Calu3 (cell line): ENCODE measurements at regions not wholly inside any gene's neighbourhood (a gene's known extent, or its start where the extent isn't known, plus 50 kb on each side); places are given as distances from the start of the nearest gene placed in this dataset.
"Not testable (repeated sequence)": the region's sequence is repeated elsewhere in the genome, so short reads cannot be mapped to it uniquely, and the experiment has no call there.

Experiments used
- BruUV-seq: library from RNA; stranded (reverse); fragments of 400-500 nt; replicated peaks from 2 replicates; lab custom pipeline; 2021; lab: Mats Ljungman, UMichigan
- CTCF ChIA-PET: fragments of 300-600 bp; sonication (Branson Sonifier 250); formaldehyde crosslinking; loops from one replicate; lab custom pipeline; 2022; ENCODE audit warnings: antibody characterized with exemption; lab: Charles Lee
- DNase-seq: peaks from one replicate; pipeline ENCODE4 v3.0.0; 2022
- H3K27ac Mint-ChIP-seq: one replicate; pipeline ENCODE4 v1.8.0; 2022; ENCODE audit warnings: mixed read lengths; ENCODE audit not compliant: unreplicated experiment
- H3K27me3 Mint-ChIP-seq: one replicate; pipeline ENCODE4 v1.8.0; 2022; ENCODE audit warnings: mixed read lengths; ENCODE audit not compliant: unreplicated experiment
- H3K36me3 Mint-ChIP-seq: one replicate; pipeline ENCODE4 v1.8.0; 2022; ENCODE audit warnings: mild to moderate bottlenecking, moderate library complexity, mixed read lengths; ENCODE audit not compliant: insufficient read depth, unreplicated experiment
- H3K4me1 Mint-ChIP-seq: one replicate; pipeline ENCODE4 v1.8.0; 2022; ENCODE audit warnings: mild to moderate bottlenecking, low read depth, mixed read lengths; ENCODE audit not compliant: unreplicated experiment
- H3K4me3 Mint-ChIP-seq: one replicate; pipeline ENCODE4 v1.8.0; 2022; ENCODE audit warnings: mild to moderate bottlenecking, low read depth, moderate library complexity, mixed read lengths; ENCODE audit not compliant: unreplicated experiment
- H3K9me3 Mint-ChIP-seq: one replicate; pipeline ENCODE4 v1.8.0; 2022; ENCODE audit warnings: low read depth, mixed read lengths; ENCODE audit not compliant: unreplicated experiment
- intact Hi-C: fragments of 100-400 bp; cut with micrococcal nuclease; formaldehyde crosslinking; loops from one replicate; pipeline ENCODE4 v1.10.0; 2022; ENCODE audit not compliant: unreplicated experiment
- TF ChIP-seq, protein P1 (sequence below): fragments of 200-600 bp; IDR thresholded peaks from one replicate; pipeline ENCODE4 v1.8.0; 2022; ENCODE audit warnings: antibody characterized with exemption; ENCODE audit not compliant: unreplicated experiment

DNA sequence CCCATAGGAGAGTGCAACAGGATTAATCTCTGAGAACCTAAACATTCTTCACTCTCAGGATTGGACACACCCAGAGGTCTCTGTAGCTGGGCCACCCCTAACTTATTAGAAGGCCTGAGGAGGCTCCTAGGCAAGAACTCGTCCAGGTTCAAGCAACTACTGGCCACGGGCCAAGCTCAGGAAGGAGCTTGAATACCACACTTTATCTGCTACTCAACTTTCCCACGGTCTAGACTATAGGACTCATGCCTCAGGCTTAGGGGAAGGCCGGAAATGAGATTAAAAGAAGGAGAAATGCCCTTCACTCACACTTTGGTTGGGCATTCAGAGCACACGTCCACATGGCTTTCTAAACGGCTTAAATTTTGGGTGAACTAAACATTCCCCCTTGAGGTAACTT lies 142.8 kb upstream of the PHYHIPL start:
- BruUV-seq = no TSS peak
- H3K36me3 Mint-ChIP-seq = no peaks in the 10 kb centered on the region
- intact Hi-C loops = no loop called here
- TF ChIP-seq, protein P1, sequence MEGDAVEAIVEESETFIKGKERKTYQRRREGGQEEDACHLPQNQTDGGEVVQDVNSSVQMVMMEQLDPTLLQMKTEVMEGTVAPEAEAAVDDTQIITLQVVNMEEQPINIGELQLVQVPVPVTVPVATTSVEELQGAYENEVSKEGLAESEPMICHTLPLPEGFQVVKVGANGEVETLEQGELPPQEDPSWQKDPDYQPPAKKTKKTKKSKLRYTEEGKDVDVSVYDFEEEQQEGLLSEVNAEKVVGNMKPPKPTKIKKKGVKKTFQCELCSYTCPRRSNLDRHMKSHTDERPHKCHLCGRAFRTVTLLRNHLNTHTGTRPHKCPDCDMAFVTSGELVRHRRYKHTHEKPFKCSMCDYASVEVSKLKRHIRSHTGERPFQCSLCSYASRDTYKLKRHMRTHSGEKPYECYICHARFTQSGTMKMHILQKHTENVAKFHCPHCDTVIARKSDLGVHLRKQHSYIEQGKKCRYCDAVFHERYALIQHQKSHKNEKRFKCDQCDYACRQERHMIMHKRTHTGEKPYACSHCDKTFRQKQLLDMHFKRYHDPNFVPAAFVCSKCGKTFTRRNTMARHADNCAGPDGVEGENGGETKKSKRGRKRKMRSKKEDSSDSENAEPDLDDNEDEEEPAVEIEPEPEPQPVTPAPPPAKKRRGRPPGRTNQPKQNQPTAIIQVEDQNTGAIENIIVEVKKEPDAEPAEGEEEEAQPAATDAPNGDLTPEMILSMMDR = no peak
- CTCF ChIA-PET = no interaction called here
- DNase-seq = no peak
- H3K4me3 Mint-ChIP-seq = no peak overlapping the region
- no peak overlapping the region for H3K27ac Mint-ChIP-seq
- no peaks in the 10 kb centered on the region for H3K27me3 Mint-ChIP-seq
- H3K9me3 Mint-ChIP-seq = no peaks in the 10 kb centered on the region
- peaks cover 11% of the 10 kb centered on the region for H3K4me1 Mint-ChIP-seq

DNA sequence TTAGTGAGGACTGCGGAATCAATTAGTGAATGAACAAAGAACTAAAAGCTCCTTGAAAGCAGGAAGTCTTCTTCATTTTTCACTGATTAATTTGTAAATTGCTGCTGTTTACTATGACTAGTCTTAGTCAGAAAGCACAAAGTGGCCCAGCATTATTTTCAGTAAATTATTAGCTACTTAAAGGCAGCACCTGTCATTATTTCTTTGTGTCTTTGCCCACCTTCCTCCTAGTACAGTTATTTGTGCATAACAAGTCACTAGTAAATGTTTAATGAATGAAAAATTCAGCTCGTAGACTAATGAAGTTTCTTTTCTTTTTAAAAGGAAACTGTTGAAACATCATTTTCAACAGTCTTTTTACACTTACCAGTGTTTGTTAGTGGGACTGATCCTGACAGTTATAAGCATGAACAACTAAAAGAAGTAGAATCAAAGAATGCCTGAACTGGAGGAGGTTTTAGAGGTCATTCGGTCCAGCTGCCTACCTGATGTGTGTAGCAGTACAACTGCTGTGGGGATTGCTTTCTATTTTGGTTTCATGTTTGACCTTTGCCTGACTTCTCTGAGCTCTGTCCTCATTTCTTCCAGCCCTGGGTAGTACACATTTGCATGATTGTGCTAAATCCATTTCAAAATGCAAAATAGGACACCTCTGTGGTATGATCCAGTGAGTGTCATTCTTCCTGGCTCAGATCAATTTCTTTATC lies 140.0 kb upstream of the PHYHIPL start:
- peaks cover 11% of the 10 kb centered on the region for H3K4me1 Mint-ChIP-seq
- BruUV-seq = no TSS peak
- H3K27ac Mint-ChIP-seq = no peak overlapping the region
- H3K4me3 Mint-ChIP-seq = no peak overlapping the region
- intact Hi-C loops = no loop called here
- TF ChIP-seq, protein P1 = no peak
- no peaks in the 10 kb centered on the region for H3K36me3 Mint-ChIP-seq
- peaks cover under 1% of the 10 kb centered on the region for H3K9me3 Mint-ChIP-seq
- CTCF ChIA-PET = interaction anchor here (1.1 kb wide), 1 partner anchor 356 kb away, joined by 3 read pairs; no protein-coding TSS in a partner anchor
- DNase-seq = no peak
- peaks cover 18% of the 10 kb centered on the region for H3K27me3 Mint-ChIP-seq

DNA sequence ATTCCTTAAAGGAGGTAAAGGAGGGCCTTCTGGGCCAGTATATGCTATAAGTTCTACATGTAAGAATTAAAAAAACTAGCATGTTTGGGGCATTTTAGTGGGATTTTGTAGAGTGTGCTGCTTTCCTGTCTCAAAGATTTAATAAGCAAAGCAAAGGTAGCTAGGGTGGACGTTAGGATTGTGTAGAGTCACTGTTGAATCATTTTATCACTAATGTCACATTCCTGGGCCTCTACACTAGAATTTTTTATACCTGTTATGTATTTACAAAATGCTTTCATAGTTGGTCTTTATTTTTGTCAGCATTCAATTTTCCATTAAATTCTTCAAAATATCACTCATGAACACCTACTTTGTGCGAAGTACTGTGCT lies 139.4 kb upstream of the PHYHIPL start:
- Mint-ChIP-seq H3K4me1 (peaks cover 11% of the 10 kb centered on the region), H3K36me3 (no peaks in the 10 kb centered on the region), H3K9me3 (peaks cover 3% of the 10 kb centered on the region), H3K4me3 (no peak overlapping the region), H3K27me3 (peaks cover 24% of the 10 kb centered on the region), H3K27ac (no peak overlapping the region)
- DNase-seq = no peak
- BruUV-seq = no TSS peak
- intact Hi-C loops = no loop called here
- CTCF ChIA-PET = interaction anchor here (0.7 kb wide), 1 partner anchor 252 kb away, joined by 3 read pairs; no protein-coding TSS in a partner anchor
- TF ChIP-seq, protein P1 = no peak

DNA sequence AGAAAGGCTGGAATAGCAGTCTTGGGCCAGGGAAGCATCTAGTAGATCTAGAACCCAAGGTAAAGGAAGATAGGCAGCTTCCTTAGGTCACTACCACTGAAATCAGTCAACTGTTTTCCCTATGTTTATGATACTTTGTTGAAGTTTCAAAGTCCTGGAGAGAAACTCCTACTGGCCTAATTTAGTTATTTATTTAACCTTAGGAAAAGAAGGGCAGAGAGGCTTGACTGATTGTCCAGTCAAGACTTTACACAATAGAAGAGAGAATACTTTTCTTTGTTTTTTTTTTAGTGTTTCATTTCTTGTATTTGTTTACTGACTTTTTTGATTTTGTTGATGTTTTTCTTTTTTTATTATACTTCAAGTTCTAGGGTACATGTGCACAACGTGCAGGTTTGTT lies 138.9 kb upstream of the PHYHIPL start:
- Mint-ChIP-seq H3K36me3 (no peaks in the 10 kb centered on the region), H3K9me3 (peaks cover 3% of the 10 kb centered on the region), H3K4me3 (no peak overlapping the region), H3K4me1 (peaks cover 11% of the 10 kb centered on the region), H3K27ac (no peak overlapping the region), H3K27me3 (peaks cover 29% of the 10 kb centered on the region)
- TF ChIP-seq, protein P1 = no peak
- intact Hi-C loops = no loop called here
- DNase-seq = no peak
- CTCF ChIA-PET = interaction anchor here (0.7 kb wide), 1 partner anchor 252 kb away, joined by 3 read pairs; no protein-coding TSS in a partner anchor
- BruUV-seq = no TSS peak

DNA sequence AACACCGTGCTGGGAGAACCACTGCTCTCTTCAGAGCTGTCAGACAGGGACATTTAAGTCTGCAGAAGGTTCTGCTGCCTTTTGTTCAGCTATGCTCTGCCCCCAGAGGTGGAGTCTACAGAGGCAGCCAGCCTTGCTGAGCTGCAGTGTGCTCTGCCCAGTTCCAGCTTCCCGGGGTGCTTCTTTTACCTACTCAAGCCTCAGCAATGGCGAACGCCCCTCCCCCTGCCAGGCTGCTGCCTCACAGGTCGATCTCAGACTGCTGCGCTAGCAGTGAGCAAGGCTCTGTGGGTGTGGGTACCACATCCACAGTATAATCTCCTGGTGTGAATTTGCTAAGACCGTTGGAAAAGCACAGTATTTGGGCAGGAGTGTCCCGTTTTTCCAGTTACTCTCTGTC lies 133.1 kb upstream of the PHYHIPL start:
- peaks cover 51% of the 10 kb centered on the region for H3K27me3 Mint-ChIP-seq
- BruUV-seq, CTCF ChIA-PET, H3K9me3 Mint-ChIP-seq, H3K4me1 Mint-ChIP-seq, H3K36me3 Mint-ChIP-seq, intact Hi-C loops, H3K27ac Mint-ChIP-seq: not testable (repeated sequence)
- DNase-seq = peak; percentile 66
- peak overlapping the region; percentile 77 for H3K4me3 Mint-ChIP-seq
